K562 (cell line): ENCODE measurements at regions not wholly inside any gene's neighbourhood (a gene's known extent, or its start where the extent isn't known, plus 50 kb on each side); places are given as distances from the start of the nearest gene placed in this dataset.

Source experiments
- ATAC-seq: fragments of 200-7000 bp; cut with Tn5 transposase; 3 replicates; pipeline ENCODE4 v1.9.1; 2020; ENCODE audit warnings: moderate library complexity
- BruUV-seq: library from RNA; stranded (reverse); fragments of 400-500 nt; replicated peaks from 2 replicates; lab custom pipeline; 2021; lab: Mats Ljungman, UMichigan
- CTCF ChIA-PET: fragments of 300-600 bp; formaldehyde crosslinking; extraction: SDS; loops from one replicate; lab custom pipeline; 2021; ENCODE audit warnings: low intra/inter-chr PET ratio; lab: Yijun Ruan, JAX
- POLR2A ChIA-PET: fragments of 300-600, 350-650 bp; sonication (Branson Sonifier 250); formaldehyde crosslinking; extraction: SDS; loops from one replicate; lab custom pipeline; 2021; ENCODE audit warnings: antibody characterized with exemption, inconsistent platforms; lab: Yijun Ruan, JAX
- DNase-seq, 4 experiments: peaks; one replicate each; pipeline versions ENCODE4 v3.0.0 to v3.0.0-alpha.2; 2011 to 2018; ENCODE audit warnings: low spot score in 3 of 4, mixed read lengths in 3 of 4; ENCODE audit errors: extremely low read depth in 1 of 4
- FAIRE-seq: peaks from 2 replicates; lab custom pipeline; 2011; peaks lifted over from hg19 to GRCh38; lab: Jason Lieb, UNC
- H2AFZ ChIP-seq: 2 replicates; pipeline ENCODE4 v1.6.0; 2011; ENCODE audit warnings: low read depth, low read length, control low read depth, inconsistent platforms
- H3K27ac ChIP-seq: fragments of 200-600 bp; 3 replicates; pipeline ENCODE4 v1.8.0; 2011; ENCODE audit warnings: low read depth, mild to moderate bottlenecking, control low read depth, inconsistent platforms, low read length, moderate library complexity, mixed read lengths; ENCODE audit errors: extremely low read depth
- H3K27me3 ChIP-seq, 2 experiments: fragments of 300-600 bp in 1 of 2; 2 replicates in 1 of 2; 3 replicates in 1 of 2; pipeline versions ENCODE4 v1.6.0 to v1.8.0; 2011; ENCODE audit warnings: inconsistent platforms in 2 of 2, low read length in 2 of 2, mild to moderate bottlenecking in 1 of 2, mixed read lengths in 1 of 2, moderate library complexity in 1 of 2; ENCODE audit not compliant: control insufficient read depth in 2 of 2, insufficient read depth in 2 of 2
- H3K36me3 ChIP-seq: fragments of 300-600 bp; 3 replicates; pipeline ENCODE4 v1.8.0; 2011; ENCODE audit warnings: mild to moderate bottlenecking, low read length, inconsistent platforms; ENCODE audit not compliant: control insufficient read depth, insufficient read depth
- H3K4me1 ChIP-seq, 2 experiments: fragments of 200-600 bp in 1 of 2; replicated peaks in 1 of 2; 2 replicates in 1 of 2; 3 replicates in 1 of 2; pipeline versions ENCODE4 v1.5.1 to v1.8.0; 2011; ENCODE audit warnings: inconsistent platforms in 2 of 2, low read length in 2 of 2, mild to moderate bottlenecking in 1 of 2, mixed read lengths in 1 of 2, moderate library complexity in 1 of 2; ENCODE audit not compliant: control insufficient read depth in 2 of 2, insufficient read depth in 2 of 2
- H3K4me2 ChIP-seq: 2 replicates; pipeline ENCODE4 v1.6.1; 2011; ENCODE audit warnings: low read length, control low read depth, inconsistent platforms, mixed read lengths; ENCODE audit not compliant: insufficient read depth
- H3K4me3 ChIP-seq: fragments of 200-600 bp; sonication (generic), shearing (Covaris generic); 2 replicates; pipeline ENCODE4 v1.5.1; 2016; ENCODE audit warnings: control low read depth, inconsistent platforms
- H3K79me2 ChIP-seq: fragments of 200-600 bp; 3 replicates; pipeline ENCODE4 v1.8.0; 2011; ENCODE audit warnings: low read length, inconsistent platforms; ENCODE audit not compliant: control insufficient read depth, insufficient read depth
- H3K9ac ChIP-seq, 2 experiments: 2 replicates each; pipeline versions ENCODE4 v1.6.0 to v1.6.1; 2011; ENCODE audit warnings: low read depth in 2 of 2, low read length in 2 of 2, control low read depth in 1 of 2, inconsistent platforms in 1 of 2, mild to moderate bottlenecking in 1 of 2, mixed read lengths in 1 of 2; ENCODE audit not compliant: insufficient read depth in 1 of 2
- H3K9me1 ChIP-seq: one replicate; pipeline ENCODE4 v1.6.0; 2011; ENCODE audit warnings: inconsistent platforms, mild to moderate bottlenecking, low read length, moderate library complexity; ENCODE audit not compliant: control insufficient read depth, insufficient read depth
- H3K9me3 ChIP-seq: replicated peaks from 2 replicates; pipeline ENCODE4 v1.5.1; 2011; ENCODE audit warnings: low read depth, low read length, inconsistent platforms; ENCODE audit not compliant: control insufficient read depth, insufficient read depth
- H4K20me1 ChIP-seq: replicated peaks from 2 replicates; pipeline ENCODE4 v1.6.1; 2011; ENCODE audit warnings: low read length, inconsistent platforms, mixed read lengths; ENCODE audit not compliant: control insufficient read depth, insufficient read depth
- CTCFL ChIP-seq: IDR thresholded peaks from 2 replicates; pipeline ENCODE4 v1.6.1; 2011; ENCODE audit warnings: borderline replicate concordance, low read depth, mild to moderate bottlenecking, moderate library complexity, low read length; ENCODE audit not compliant: insufficient read depth, poor library complexity, severe bottlenecking
- E2F1 ChIP-seq: sonication (generic); formaldehyde crosslinking; IDR thresholded peaks from 2 replicates; pipeline ENCODE4 v1.8.1; 2023; ENCODE audit warnings: mild to moderate bottlenecking, missing genetic modification reagents, moderate library complexity
- EGR1 ChIP-seq: fragments of 450-650 bp; conservative IDR thresholded peaks from 2 replicates; pipeline ENCODE4 v1.6.1; 2017; ENCODE audit warnings: mild to moderate bottlenecking
- GTF2F1 ChIP-seq: IDR thresholded peaks from 2 replicates; pipeline ENCODE4 v1.6.1; 2011; ENCODE audit warnings: low read depth, low read length, improper control_type of control experiment
- MYNN ChIP-seq, 2 experiments: sonication (generic); formaldehyde crosslinking in 1 of 2; IDR thresholded peaks; 2 replicates each; pipeline versions ENCODE4 v1.5.0 to v1.6.1; 2016 to 2020; ENCODE audit warnings: antibody characterized with exemption in 1 of 2, missing genetic modification reagents in 1 of 2
- ZBTB26 ChIP-seq: fragments of 450-650 bp; formaldehyde crosslinking; IDR thresholded peaks from 2 replicates; pipeline ENCODE4 v1.4.0; 2022; ENCODE audit warnings: missing genetic modification characterization
- ZBTB34 ChIP-seq: fragments of 250-450 bp; sonication (Bioruptor Pico); IDR thresholded peaks from 2 replicates; pipeline ENCODE4 v1.8.0; 2021; ENCODE audit warnings: mild to moderate bottlenecking, moderate library complexity
- ZNF41 ChIP-seq: fragments of 250-450 bp; sonication (Bioruptor Pico); conservative IDR thresholded peaks from 2 replicates; pipeline ENCODE4 v1.4.0; 2020; ENCODE audit warnings: mild to moderate bottlenecking
- ZNF512 ChIP-seq: IDR thresholded peaks from 2 replicates; pipeline ENCODE4 v1.6.1; 2016; ENCODE audit warnings: missing genetic modification characterization, missing compliant biosample characterization
- ZNF551 ChIP-seq: fragments of 250-450 bp; sonication (Bioruptor Pico); IDR thresholded peaks from 2 replicates; pipeline ENCODE4 v1.5.0; 2021; ENCODE audit warnings: mild to moderate bottlenecking, moderate library complexity
- WGBS: fragments of 100-300 bp; shearing (Covaris generic); methylation state at CpG from one replicate; pipeline ENCODE4 v1.1.6; 2016; ENCODE audit warnings: low coverage, mixed read lengths; ENCODE audit not compliant: insufficient coverage; ENCODE audit errors: missing lambda C conversion rate; 5-methylcytosine and 5-hydroxymethylcytosine counted together
- in situ Hi-C: fragments of 300-500 bp; cut with MboI; formaldehyde crosslinking; loops from 4 replicates; pipeline ENCODE4 v1.15.0; 2018; ENCODE audit warnings: inconsistent platforms, mixed read lengths
- intact Hi-C: fragments of 100-400 bp; cut with micrococcal nuclease; formaldehyde crosslinking; loops from 2 replicates; pipeline ENCODE4 v1.14.2; 2022

- no peak overlapping the region for H3K4me3 ChIP-seq
- no peaks in the 10 kb centered on the region for H3K79me2 ChIP-seq
- no peak overlapping the region for H3K27ac ChIP-seq
- H4K20me1 ChIP-seq, result no peaks in the 10 kb centered on the region
- no peaks in the 10 kb centered on the region for H3K4me1 ChIP-seq
- H3K9ac ChIP-seq, result no peak overlapping the region
- no peak for ATAC-seq
- TF ChIP-seq ZBTB26 (no peak), E2F1 (no peak), MYNN (IDR thresholded peaks at IDR 0.05) (no peak), MYNN (CRISPR knock-in tag; IDR thresholded peaks at IDR 0.05) (no peak), ZNF551 (CRISPR knock-in tag) (no peak), ZNF41 (CRISPR knock-in tag) (no peak), CTCFL (no peak), GTF2F1 (no peak), ZBTB34 (CRISPR knock-in tag) (no peak), ZNF512 (tag) (no peak), EGR1 (no peak)
- TF ChIP-seq, all 486 proteins: peak for 0
- WGBS, result 0% methylated on average over 1 of the region's 1 CpG
- H3K36me3 ChIP-seq, result no peaks in the 10 kb centered on the region
- ChIA-PET POLR2A (no interaction called here), CTCF (no interaction called here)
- FAIRE-seq, result no peak
- DNase-seq, result no peak
- H3K9me3 ChIP-seq, result no peaks in the 10 kb centered on the region
- BruUV-seq, result no TSS peak
- intact Hi-C loops, result no loop called here
- in situ Hi-C loops, result no loop called here
- H2AFZ ChIP-seq, result no peak overlapping the region
- no peaks in the 10 kb centered on the region for H3K9me1 ChIP-seq
- no peak overlapping the region for H3K4me2 ChIP-seq
- peaks cover 2 to 5% of the 10 kb centered on the region in 2 experiments; a peak in 2 of 5 replicates for H3K27me3 ChIP-seq
Measured at GRCh38 chr5:39478863-39479262, 54.1 kb upstream of the DAB2 start.
